ENCODE measurements at regions not wholly inside any gene's neighbourhood (a gene's known extent, or its start where the extent isn't known, plus 50 kb on each side); places are given as distances from the start of the nearest gene placed in this dataset.

GRCh38 chr12:3964439-3964838, 91.2 kb upstream of the PARP11 start:
- no peak for DNase-seq (ENCODE audit: low read depth in 3 of 3)

GRCh38 chr12:3962631-3963483, 89.7 kb upstream of the PARP11 start:
- DNase-seq (ENCODE audit: low read depth in 3 of 3): peak; percentile 23 to 44 (median 31)

- no peak for DNase-seq (ENCODE audit: low read depth in 3 of 3)
Observed at GRCh38 chr12:3961591-3961990, 88.4 kb upstream of the PARP11 start.

GRCh38 chr12:3959799-3960560, 86.8 kb upstream of the PARP11 start:
- DNase-seq (ENCODE audit: low read depth in 3 of 3): no peak

GRCh38 chr12:3958534-3958933, 85.3 kb upstream of the PARP11 start:
- no peak for DNase-seq (ENCODE audit: low read depth in 3 of 3)

GRCh38 chr12:3951380-3952135, 78.4 kb upstream of the PARP11 start:
- DNase-seq (ENCODE audit: low read depth in 3 of 3): no peak

- no peak for DNase-seq (ENCODE audit: low read depth in 3 of 3)
Observed at GRCh38 chr12:3950714-3951320, 77.6 kb upstream of the PARP11 start.

GRCh38 chr12:3947781-3948180, 74.6 kb upstream of the PARP11 start:
- DNase-seq (ENCODE audit: low read depth in 3 of 3): no peak

GRCh38 chr12:3945671-3946070, 72.5 kb upstream of the PARP11 start:
- no peak for DNase-seq (ENCODE audit: low read depth in 3 of 3)

GRCh38 chr12:3944620-3945019, 71.4 kb upstream of the PARP11 start:
- no peak for DNase-seq (ENCODE audit: low read depth in 3 of 3)

- no peak for DNase-seq (ENCODE audit: low read depth in 3 of 3)
Observed at GRCh38 chr12:3938042-3938544, 64.9 kb upstream of the PARP11 start.

GRCh38 chr12:3935078-3935477, 61.9 kb upstream of the PARP11 start:
- DNase-seq (ENCODE audit: low read depth in 3 of 3): no peak

GRCh38 chr12:3933819-3934192, 60.6 kb upstream of the PARP11 start:
- no peak for DNase-seq (ENCODE audit: low read depth in 3 of 3)

GRCh38 chr12:3933074-3933818, 60.0 kb upstream of the PARP11 start:
- no peak for DNase-seq (ENCODE audit: low read depth in 3 of 3)

- no peak for DNase-seq (ENCODE audit: low read depth in 3 of 3)
Observed at GRCh38 chr12:3931776-3932175, 58.6 kb upstream of the PARP11 start.

GRCh38 chr12:3931206-3931605, 58.0 kb upstream of the PARP11 start:
- DNase-seq (ENCODE audit: low read depth in 3 of 3): no peak

- DNase-seq (ENCODE audit: low read depth in 3 of 3): no peak
Observed at GRCh38 chr12:3929875-3930615, 56.8 kb upstream of the PARP11 start.

GRCh38 chr12:3928538-3929184, 55.5 kb upstream of the PARP11 start:
- DNase-seq (ENCODE audit: low read depth in 3 of 3): no peak

GRCh38 chr12:3925621-3926020, 52.4 kb upstream of the PARP11 start:
- DNase-seq (ENCODE audit: low read depth in 3 of 3): no peak

- DNase-seq (ENCODE audit: low read depth in 3 of 3): no peak
Observed at GRCh38 chr12:3924761-3925160, 51.6 kb upstream of the PARP11 start.

Measured in stimulated activated CD4-positive, alpha-beta T cell treated with anti-CD3 and anti-CD28 coated beads, TNF-alpha, amount 100 ng/mL, for 24 hours (primary cell).